SJCRH30 (cell line): ENCODE measurements at regions not wholly inside any gene's neighbourhood (a gene's known extent, or its start where the extent isn't known, plus 50 kb on each side); places are given as distances from the start of the nearest gene placed in this dataset.
A peak's percentile ranks its signal among the peaks of the same experiment; 100 is the strongest.

Experiments used
- DNase-seq, 2 experiments: peaks; one replicate each; pipeline ENCODE4 v3.0.0-alpha.2; 2015 to 2020
- H3K27ac ChIP-seq: fragments of 250-450 bp; sonication (Bioruptor Pico); 2 replicates; pipeline ENCODE4 v1.5.1; 2020; ENCODE audit warnings: mild to moderate bottlenecking, moderate library complexity
- H3K27me3 ChIP-seq: fragments of 250-450 bp; sonication (Bioruptor Pico); 2 replicates; pipeline ENCODE4 v1.5.1; 2020; ENCODE audit warnings: mild to moderate bottlenecking, moderate library complexity
- H3K36me3 ChIP-seq: fragments of 250-450 bp; sonication (Bioruptor Pico); 2 replicates; pipeline ENCODE4 v1.5.1; 2020; ENCODE audit warnings: mild to moderate bottlenecking, moderate library complexity
- H3K4me1 ChIP-seq: fragments of 250-450 bp; sonication (Bioruptor Pico); 2 replicates; pipeline ENCODE4 v1.5.1; 2020; ENCODE audit warnings: mild to moderate bottlenecking, moderate library complexity
- H3K4me3 ChIP-seq: fragments of 250-450 bp; sonication (Bioruptor Pico); 2 replicates; pipeline ENCODE4 v1.5.1; 2020; ENCODE audit warnings: mild to moderate bottlenecking, moderate library complexity
- H3K9me3 ChIP-seq: fragments of 250-450 bp; sonication (Bioruptor Pico); replicated peaks from 2 replicates; pipeline ENCODE4 v1.5.1; 2020; ENCODE audit warnings: mild to moderate bottlenecking, moderate library complexity

- DNase-seq: no peak
- 0 out of 2 replicates have a peak, but pooled peaks cover 7% of the 10 kb centered on the region for H3K9me3 ChIP-seq
- H3K4me3 ChIP-seq: no peak overlapping the region
- peaks cover 16% of the 10 kb centered on the region for H3K4me1 ChIP-seq
- no peaks in the 10 kb centered on the region for H3K27me3 ChIP-seq
- H3K27ac ChIP-seq: no peak overlapping the region
- no peaks in the 10 kb centered on the region for H3K36me3 ChIP-seq
Measured at GRCh38 chr9:81741103-81741502, 51.8 kb upstream of the TLE1 start.

DNA sequence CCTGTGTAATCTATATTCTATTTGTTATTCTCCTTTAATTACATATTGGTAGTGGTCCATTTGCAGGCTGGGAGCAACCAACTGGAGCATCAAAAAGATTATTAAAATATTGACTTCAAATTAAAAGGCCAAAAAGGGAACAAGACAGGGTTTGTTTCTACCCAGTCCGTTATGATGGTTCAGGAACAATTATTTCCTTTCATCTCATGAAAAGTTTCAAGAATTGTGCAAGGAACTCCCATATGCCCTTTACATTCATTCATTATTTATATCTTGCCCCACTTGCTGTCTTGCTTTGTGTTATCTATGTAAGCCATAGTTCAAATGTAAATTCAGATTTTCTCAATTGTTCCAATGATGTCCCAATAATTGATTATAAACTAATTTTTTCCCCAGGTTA is 58.7 kb upstream of the TLE1 start:
- H3K9me3 ChIP-seq: no peaks in the 10 kb centered on the region

DNA sequence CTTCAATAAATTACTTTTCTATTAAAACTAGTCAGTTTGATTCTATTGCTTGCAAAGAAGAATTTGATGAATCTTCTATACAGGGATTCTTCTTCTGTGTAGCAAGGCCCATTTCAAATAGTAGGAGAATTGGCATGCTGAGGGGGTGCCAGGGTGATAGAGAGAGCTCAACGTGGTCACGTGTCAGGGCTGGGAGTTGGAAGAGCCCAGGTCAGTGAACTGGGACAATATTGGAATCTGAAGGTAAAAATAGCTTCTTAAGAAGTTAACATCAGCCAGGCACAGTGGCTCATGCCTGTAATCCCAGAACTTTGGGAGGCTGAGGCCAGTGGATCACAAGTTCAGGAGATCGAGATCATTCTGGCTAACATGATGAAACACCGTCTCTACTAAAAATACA is 64.1 kb upstream of the TLE1 start:
- H3K27ac ChIP-seq: no peak overlapping the region
- H3K4me3 ChIP-seq: no peak overlapping the region
- H3K27me3 ChIP-seq: no peaks in the 10 kb centered on the region
- H3K4me1 ChIP-seq: no peaks in the 10 kb centered on the region
- no peaks in the 10 kb centered on the region for H3K36me3 ChIP-seq
- DNase-seq: no peak
- no peaks in the 10 kb centered on the region for H3K9me3 ChIP-seq

More for the DNA sequence above, 58.7 kb upstream of the TLE1 start:
- no peak for DNase-seq
- Histone ChIP-seq H3K4me1 (no peaks in the 10 kb centered on the region), H3K36me3 (no peaks in the 10 kb centered on the region), H3K4me3 (no peak overlapping the region), H3K27ac (no peak overlapping the region), H3K27me3 (no peaks in the 10 kb centered on the region)

DNA sequence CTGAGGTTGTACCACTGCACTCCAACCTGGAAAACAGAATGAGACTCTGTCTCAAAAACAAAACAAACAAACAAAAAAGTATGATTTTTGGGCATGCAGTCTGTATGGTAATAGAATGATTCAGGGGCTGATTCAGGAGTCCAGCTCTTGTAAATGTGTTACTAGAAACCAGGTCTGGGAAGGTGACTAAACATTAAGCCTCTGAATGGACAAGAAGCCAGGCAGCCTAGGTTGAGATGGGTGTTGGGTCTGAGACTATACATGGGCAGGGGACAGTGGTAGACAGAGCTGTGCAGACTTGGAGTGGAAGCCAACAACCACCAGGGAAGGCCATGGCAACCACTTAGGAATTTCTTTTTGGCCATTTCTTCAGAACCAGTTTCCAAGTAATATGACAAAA is 64.9 kb upstream of the TLE1 start:
- Histone ChIP-seq H3K27ac (no peak overlapping the region), H3K4me3 (no peak overlapping the region), H3K36me3 (no peaks in the 10 kb centered on the region), H3K4me1 (no peaks in the 10 kb centered on the region), H3K9me3 (no peaks in the 10 kb centered on the region), H3K27me3 (no peaks in the 10 kb centered on the region)
- DNase-seq: no peak

- Histone ChIP-seq H3K27me3 (no peaks in the 10 kb centered on the region), H3K9me3 (no peaks in the 10 kb centered on the region), H3K4me3 (no peak overlapping the region), H3K36me3 (no peaks in the 10 kb centered on the region), H3K4me1 (no peaks in the 10 kb centered on the region), H3K27ac (no peak overlapping the region)
- DNase-seq: no peak
Measured at GRCh38 chr9:81755721-81756120, 66.4 kb upstream of the TLE1 start.

- no peaks in the 10 kb centered on the region for H3K4me1 ChIP-seq
- no peak for DNase-seq
Measured at GRCh38 chr9:81756561-81756960, 67.2 kb upstream of the TLE1 start.

DNA sequence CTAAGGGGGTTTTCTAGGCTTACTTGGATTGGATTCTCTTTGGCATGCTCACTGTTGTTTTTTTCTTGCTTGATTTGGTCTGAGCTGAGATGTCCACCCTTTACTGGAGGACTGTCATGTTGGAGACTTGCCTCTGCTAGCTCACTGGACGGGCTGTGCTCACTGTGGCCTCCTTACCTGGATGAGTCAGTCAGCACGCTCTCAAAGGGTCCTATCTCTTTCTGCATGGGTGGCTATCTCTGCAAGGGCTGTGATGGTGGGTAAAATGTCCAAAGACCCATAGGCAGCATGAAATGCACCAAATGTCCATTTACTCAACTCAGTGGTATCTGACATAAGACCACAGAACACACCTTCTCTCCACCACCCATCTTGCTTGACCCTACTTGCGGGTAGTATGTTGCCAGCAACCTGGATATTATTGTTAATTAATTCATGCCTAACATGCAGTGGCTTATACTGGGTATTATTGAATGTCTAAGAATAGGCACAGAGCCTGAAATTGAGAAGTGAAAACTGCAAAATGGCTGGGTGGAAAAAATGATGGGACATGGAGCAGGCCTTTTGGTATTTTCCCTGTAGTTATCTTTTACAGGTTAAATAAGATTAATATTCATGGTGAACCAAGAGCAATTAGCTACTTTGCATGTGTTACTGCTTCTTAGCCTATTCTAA is 68.9 kb upstream of the TLE1 start:
- Histone ChIP-seq H3K9me3 (no peaks in the 10 kb centered on the region), H3K36me3 (no peaks in the 10 kb centered on the region), H3K4me1 (no peaks in the 10 kb centered on the region), H3K27me3 (no peaks in the 10 kb centered on the region), H3K4me3 (no peak overlapping the region), H3K27ac (no peak overlapping the region)
- no peak for DNase-seq

More at GRCh38 chr9:81756561-81756960, 67.2 kb upstream of the TLE1 start:
- Histone ChIP-seq H3K9me3 (no peaks in the 10 kb centered on the region), H3K36me3 (no peaks in the 10 kb centered on the region), H3K4me3 (no peak overlapping the region), H3K27me3 (no peaks in the 10 kb centered on the region), H3K27ac (no peak overlapping the region)

DNA sequence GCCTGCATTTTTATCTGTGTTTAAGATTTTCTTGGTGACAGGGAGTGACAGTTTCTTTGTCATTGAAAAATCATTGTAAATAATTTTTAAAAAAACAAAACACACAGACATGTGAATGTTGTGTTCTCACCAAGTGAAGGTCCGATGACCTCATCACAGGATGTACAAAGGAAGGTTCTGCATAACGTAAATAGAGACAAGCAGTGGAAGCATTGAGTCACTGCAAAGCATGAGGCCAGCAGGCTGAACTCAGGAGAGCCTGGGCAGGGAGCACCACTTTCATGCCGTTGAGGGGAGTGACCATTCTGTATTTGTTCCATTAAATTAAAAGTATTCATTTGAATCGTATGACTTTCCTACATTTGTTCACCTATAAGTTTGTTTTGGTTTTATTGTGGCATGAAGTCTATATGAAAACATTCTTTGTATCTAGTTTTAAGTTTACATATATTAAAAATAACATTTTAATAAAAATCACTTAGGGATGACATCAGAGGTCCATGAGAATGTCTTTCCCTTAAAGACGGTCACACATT is 70.4 kb upstream of the TLE1 start:
- H3K4me3 ChIP-seq: no peak overlapping the region
- H3K4me1 ChIP-seq: no peaks in the 10 kb centered on the region
- no peaks in the 10 kb centered on the region for H3K27me3 ChIP-seq
- DNase-seq: peak; percentile 31 to 32
- no peaks in the 10 kb centered on the region for H3K36me3 ChIP-seq
- H3K9me3 ChIP-seq: no peaks in the 10 kb centered on the region
- H3K27ac ChIP-seq: no peak overlapping the region

DNA sequence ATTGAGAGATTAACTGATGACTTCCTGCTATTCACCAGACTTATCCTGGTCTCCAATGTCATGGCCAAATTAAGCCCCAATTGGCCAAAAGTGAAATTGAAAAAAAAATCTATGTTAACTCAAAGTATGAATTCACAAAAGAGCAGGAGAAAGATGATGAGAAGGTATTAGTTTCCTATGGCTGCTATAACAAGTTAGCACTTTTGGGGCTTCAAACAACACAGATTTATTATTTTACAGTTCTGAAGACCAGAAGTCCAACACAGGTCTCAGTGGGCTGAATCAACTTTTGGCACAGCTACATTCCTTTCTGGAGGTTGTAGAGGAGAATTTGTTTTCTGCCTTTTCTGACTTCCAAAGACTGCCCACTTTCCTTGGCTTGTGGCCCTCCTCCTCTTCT is 78.6 kb upstream of the TLE1 start:
- H3K4me1 ChIP-seq: peaks cover 22% of the 10 kb centered on the region
- no peak overlapping the region for H3K4me3 ChIP-seq
- H3K36me3 ChIP-seq: no peaks in the 10 kb centered on the region
- H3K27me3 ChIP-seq: no peaks in the 10 kb centered on the region
- H3K9me3 ChIP-seq: no peaks in the 10 kb centered on the region
- H3K27ac ChIP-seq: no peak overlapping the region
- no peak for DNase-seq

DNA sequence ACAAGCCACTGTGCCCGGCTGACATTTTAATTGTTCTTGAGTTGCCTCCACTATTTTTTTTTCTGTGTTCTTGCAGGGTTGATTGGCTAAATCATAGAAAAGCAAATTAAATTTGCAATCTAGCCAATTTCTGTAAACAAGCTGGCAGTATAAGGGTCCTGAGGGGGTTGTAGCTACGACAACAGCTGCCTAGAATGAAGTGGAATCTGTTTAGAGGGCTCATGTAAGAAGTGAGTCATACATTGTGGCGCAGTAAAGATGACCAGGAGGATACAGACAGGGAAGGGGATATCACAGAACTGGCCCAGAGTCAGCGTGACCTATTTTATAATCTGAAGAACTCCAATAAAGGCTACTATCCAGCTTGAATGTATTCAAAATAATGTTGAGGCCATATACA is 82.2 kb upstream of the TLE1 start:
- Histone ChIP-seq H3K27ac (peak overlapping the region; percentile 87), H3K9me3 (no peaks in the 10 kb centered on the region), H3K27me3 (no peaks in the 10 kb centered on the region), H3K4me1 (peaks cover 28% of the 10 kb centered on the region), H3K36me3 (no peaks in the 10 kb centered on the region), H3K4me3 (no peak overlapping the region)
- peak; percentile 78 to 88 for DNase-seq

- H3K27me3 ChIP-seq: no peaks in the 10 kb centered on the region
- H3K36me3 ChIP-seq: no peaks in the 10 kb centered on the region
- DNase-seq: peak in 1 of 2 experiments; percentile 47
- no peak overlapping the region for H3K4me3 ChIP-seq
- H3K27ac ChIP-seq: peak overlapping the region; percentile 87
- H3K9me3 ChIP-seq: no peaks in the 10 kb centered on the region
- H3K4me1 ChIP-seq: peaks cover 34% of the 10 kb centered on the region
Measured at GRCh38 chr9:81772144-81772543, 82.8 kb upstream of the TLE1 start.

DNA sequence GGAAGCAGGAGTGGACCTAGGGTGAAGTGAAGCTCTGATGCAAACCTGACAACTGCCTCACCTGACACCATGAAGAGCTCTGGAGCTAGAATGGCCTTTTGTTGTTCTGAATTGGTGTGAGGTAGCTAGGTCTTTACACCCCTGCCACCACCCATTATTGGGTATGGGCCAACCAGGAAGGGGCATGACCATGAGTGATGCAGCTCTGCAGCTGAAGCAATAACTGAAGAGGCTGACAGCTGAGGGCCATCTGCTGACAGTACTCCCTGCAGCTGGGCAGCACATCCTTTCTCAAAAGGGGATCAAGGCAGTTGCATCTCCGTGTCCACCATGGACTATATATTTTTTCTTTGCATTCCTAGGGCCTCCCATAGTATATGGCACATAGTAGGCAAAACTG is 87.0 kb upstream of the TLE1 start:
- Histone ChIP-seq H3K27ac (peak overlapping the region; percentile 11; the same call in 1 of the 2 replicates), H3K36me3 (no peaks in the 10 kb centered on the region), H3K4me1 (peaks cover 27% of the 10 kb centered on the region), H3K9me3 (no peaks in the 10 kb centered on the region), H3K27me3 (no peaks in the 10 kb centered on the region), H3K4me3 (no peak overlapping the region)
- peak; percentile 80 to 83 for DNase-seq

DNA sequence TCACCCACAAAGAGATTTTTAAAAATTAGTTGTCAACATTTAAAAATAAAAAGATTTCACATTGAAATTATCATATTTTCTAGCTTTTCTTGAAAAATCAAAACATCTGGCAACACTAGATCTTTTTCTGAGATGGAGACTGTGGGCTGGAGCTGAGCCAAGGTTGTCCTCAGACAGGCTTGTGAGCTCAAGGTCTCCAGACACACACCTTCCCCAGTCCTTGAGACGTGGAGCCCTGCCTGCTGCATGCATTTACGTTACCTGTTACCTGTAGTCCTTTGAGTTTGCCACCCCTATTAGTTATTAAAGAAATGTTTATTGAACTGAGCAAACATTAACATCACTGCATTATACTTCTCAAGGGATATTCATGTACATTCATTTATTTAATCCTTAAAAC is 87.5 kb upstream of the TLE1 start:
- Histone ChIP-seq H3K27me3 (no peaks in the 10 kb centered on the region), H3K27ac (peak overlapping the region; percentile 10; the same call in 1 of the 2 replicates), H3K4me3 (no peak overlapping the region), H3K36me3 (no peaks in the 10 kb centered on the region), H3K9me3 (no peaks in the 10 kb centered on the region), H3K4me1 (peaks cover 25% of the 10 kb centered on the region)
- DNase-seq: peak in 1 of 2 experiments; percentile 39

DNA sequence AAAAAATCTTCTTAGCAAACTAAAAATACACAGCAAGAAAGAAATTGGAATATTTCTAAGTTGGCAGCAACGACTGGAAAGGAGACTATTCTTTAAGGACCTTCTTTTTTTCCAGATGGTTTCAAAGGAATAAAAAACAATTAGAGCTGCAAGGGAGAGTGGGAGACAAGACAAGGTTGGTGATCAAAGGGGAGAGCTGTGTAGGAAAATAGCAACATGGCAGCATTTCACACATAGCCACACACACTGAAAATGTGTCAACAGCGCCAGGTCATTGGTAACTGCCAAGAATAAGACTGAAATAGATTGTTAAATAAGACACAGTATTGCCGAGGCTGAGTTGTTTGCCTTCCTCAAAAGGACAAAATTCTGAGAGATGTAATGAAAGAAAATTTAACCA is 88.1 kb upstream of the TLE1 start:
- Histone ChIP-seq H3K36me3 (no peaks in the 10 kb centered on the region), H3K4me1 (peaks cover 19% of the 10 kb centered on the region), H3K27ac (no peak overlapping the region), H3K9me3 (no peaks in the 10 kb centered on the region), H3K27me3 (no peaks in the 10 kb centered on the region), H3K4me3 (no peak overlapping the region)
- DNase-seq: no peak

DNA sequence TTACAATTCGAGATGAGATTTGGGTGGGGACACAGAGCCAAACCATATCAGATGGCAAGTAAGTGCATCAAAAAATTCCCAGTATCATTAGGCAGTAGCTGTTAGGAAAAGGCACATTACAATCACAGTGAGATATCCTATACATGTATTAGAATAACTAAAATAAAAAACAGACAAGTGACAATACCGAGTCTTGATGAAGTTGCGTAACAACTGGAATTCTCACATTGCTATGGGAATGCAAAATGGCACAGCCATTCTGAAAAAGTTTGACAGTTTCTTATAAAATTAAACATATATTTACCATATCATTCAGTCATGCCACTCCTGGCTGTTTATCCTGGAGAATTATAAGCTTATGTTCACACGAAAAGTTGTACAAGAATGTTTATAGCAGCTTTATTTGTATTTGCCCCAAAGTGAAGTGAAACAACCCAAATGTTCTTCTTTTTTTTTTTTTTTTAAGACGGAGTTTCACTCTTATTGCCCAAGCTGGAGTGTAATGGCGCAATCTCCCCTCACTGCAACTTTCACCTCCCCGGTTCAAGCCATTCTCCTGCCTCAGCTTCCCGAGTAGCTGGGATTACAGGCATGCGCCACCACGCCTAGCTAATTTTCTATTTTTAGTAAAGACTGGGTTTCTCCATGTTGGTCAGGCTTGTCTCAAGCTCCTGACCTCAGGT is 93.1 kb upstream of the TLE1 start:
- no peaks in the 10 kb centered on the region for H3K27me3 ChIP-seq
- no peaks in the 10 kb centered on the region for H3K4me1 ChIP-seq
- H3K4me3 ChIP-seq: no peak overlapping the region
- H3K9me3 ChIP-seq: no peaks in the 10 kb centered on the region
- no peaks in the 10 kb centered on the region for H3K36me3 ChIP-seq
- no peak overlapping the region for H3K27ac ChIP-seq
- DNase-seq: no peak
